ENCODE measurements at regions not wholly inside any gene's neighbourhood (a gene's known extent, or its start where the extent isn't known, plus 50 kb on each side); places are given as distances from the start of the nearest gene placed in this dataset.
"Not testable (repeated sequence)": the region's sequence is repeated elsewhere in the genome, so short reads cannot be mapped to it uniquely, and the experiment has no call there.

- not testable (repeated sequence) for H3K27ac ChIP-seq
These were observed 51.2 kb upstream of the MB21D2 start for GRCh38 chr3:192968901-192969300.

GRCh38 chr3:192980632-192981031 is 63.0 kb upstream of the MB21D2 start:
- H3K27ac ChIP-seq = no peak overlapping the region
- TF ChIP-seq ZFX (IDR thresholded peaks at IDR 0.05; ENCODE audit: borderline replicate concordance) (no peak), CTCF (IDR thresholded peaks at IDR 0.05) (no peak)

GRCh38 chr3:192986379-192986778 is 68.7 kb upstream of the MB21D2 start:
- no peak overlapping the region for H3K27ac ChIP-seq
- TF ChIP-seq CTCF (IDR thresholded peaks at IDR 0.05) = no peak
- no peak for TF ChIP-seq ZFX (IDR thresholded peaks at IDR 0.05; ENCODE audit: borderline replicate concordance)

GRCh38 chr3:192991356-192991755 is 73.7 kb upstream of the MB21D2 start:
- no peak for TF ChIP-seq ZFX (IDR thresholded peaks at IDR 0.05; ENCODE audit: borderline replicate concordance)
- no peak for TF ChIP-seq CTCF (IDR thresholded peaks at IDR 0.05)

GRCh38 chr3:192992361-192992760 is 74.7 kb upstream of the MB21D2 start:
- no peak for TF ChIP-seq ZFX (IDR thresholded peaks at IDR 0.05; ENCODE audit: borderline replicate concordance)
- no peak for TF ChIP-seq CTCF (IDR thresholded peaks at IDR 0.05)
- no peak overlapping the region for H3K27ac ChIP-seq

More at GRCh38 chr3:192991356-192991755, 73.7 kb upstream of the MB21D2 start:
- H3K27ac ChIP-seq = no peak overlapping the region

GRCh38 chr3:192993411-192993810 is 75.8 kb upstream of the MB21D2 start:
- H3K27ac ChIP-seq = no peak overlapping the region
- TF ChIP-seq CTCF (IDR thresholded peaks at IDR 0.05) (no peak), ZFX (IDR thresholded peaks at IDR 0.05; ENCODE audit: borderline replicate concordance) (no peak)

- not testable (repeated sequence) for H3K27ac ChIP-seq
These were observed 83.5 kb upstream of the MB21D2 start for GRCh38 chr3:193001113-193001512.

- not testable (repeated sequence) for H3K27ac ChIP-seq
These were observed 86.0 kb upstream of the MB21D2 start for GRCh38 chr3:193003624-193004023.

- no peak overlapping the region for H3K27ac ChIP-seq
- TF ChIP-seq CTCF (IDR thresholded peaks at IDR 0.05) (no peak), ZFX (IDR thresholded peaks at IDR 0.05; ENCODE audit: borderline replicate concordance) (no peak)
These were observed 91.0 kb upstream of the MB21D2 start for GRCh38 chr3:193008654-193009053.
